Heart right ventricle (tissue), 16 donors: ENCODE measurements at regions not wholly inside any gene's neighbourhood (a gene's known extent, or its start where the extent isn't known, plus 50 kb on each side); places are given as distances from the start of the nearest gene placed in this dataset.

Experiments used
- ATAC-seq, 8 donors: fragments of 200-7000 bp; cut with Tn5 transposase; one replicate each; pipeline ENCODE4 v1.9.1; 2020; ENCODE audit warnings: mild to moderate bottlenecking in 8 of 8, moderate library complexity in 8 of 8, moderate number of reproducible peaks in 1 of 8
- DNase-seq, 2 donors: peaks; one replicate each; pipeline ENCODE4 v3.0.0-alpha.2; 2020
- H3K27ac ChIP-seq, 10 donors: fragments of 200-600 bp; sonication (generic) in 2 of 10; one replicate each; pipeline versions ENCODE4 v1.5.0 to v1.8.0; 2020 to 2022; ENCODE audit warnings: mild to moderate bottlenecking in 3 of 10
- H3K27me3 ChIP-seq, 7 donors: fragments of 200-600 bp; one replicate each; pipeline ENCODE4 v1.8.0; 2021 to 2022; ENCODE audit warnings: mild to moderate bottlenecking in 2 of 7
- H3K36me3 ChIP-seq, 9 donors: fragments of 200-600 bp; sonication (generic) in 1 of 9; one replicate each; pipeline versions ENCODE4 v1.5.0 to v1.8.0; 2020 to 2022; ENCODE audit warnings: mild to moderate bottlenecking in 2 of 9
- H3K4me1 ChIP-seq, 9 donors: fragments of 200-600 bp; sonication (generic) in 1 of 9; one replicate each; pipeline versions ENCODE4 v1.5.0 to v1.8.0; 2020 to 2022; ENCODE audit warnings: mild to moderate bottlenecking in 4 of 9
- H3K4me3 ChIP-seq, 10 donors: fragments of 200-600 bp; sonication (generic) in 2 of 10; one replicate each; pipeline versions ENCODE4 v1.5.0 to v1.8.0; 2020 to 2022; ENCODE audit warnings: mild to moderate bottlenecking in 7 of 10, moderate library complexity in 2 of 10
- H3K9me3 ChIP-seq, 11 donors: fragments of 200-600 bp in 10 of 11; sonication (generic) in 2 of 11; one replicate each; pipeline versions ENCODE4 v1.5.0 to v1.8.0; 2013 to 2022; ENCODE audit warnings: mild to moderate bottlenecking in 2 of 11, control low read depth in 1 of 11, moderate library complexity in 1 of 11
- CTCF ChIP-seq, 9 donors: fragments of 200-600 bp; sonication (generic) in 2 of 9; IDR thresholded peaks; one replicate each; pipeline versions ENCODE4 v1.5.0 to v1.8.0; 2021 to 2022; ENCODE audit warnings: antibody characterized with exemption in 9 of 9, mild to moderate bottlenecking in 5 of 9, moderate library complexity in 1 of 9
- WGBS, 2 donors: extraction: QIAGEN DNeasy Blood & Tissue Kit; methylation state at CpG; one replicate each; pipeline ENCODE4 v1.1.7; 2013; ENCODE audit warnings: inconsistent platforms in 1 of 2; 5-methylcytosine and 5-hydroxymethylcytosine counted together
- intact Hi-C, 10 donors: fragments of 100-400 bp; cut with DNase I; formaldehyde crosslinking; loops; one replicate each; pipeline versions ENCODE4 v1.11.1 to v1.14.2; 2022
- donor health status: Arrhythmogenic right ventricular cardiomyopathy.
- donor health status: ischemic (EF 13 %, LVEDD 7.1; RV severe dilation, severe dysfunction).
- donor health status: healthy with polysubstance abuse.
- donor health status: DM: no; HTN: yes; CAD: no.
- donor health status: DM: no; HTN: no; CAD: no.
- donor health status: ischemic (EF 25% LVEDD 6.9; RV normal size, moderate dysfunction).
- donor health status: ischemic (EF 25% LVEDD 5.7; RV mildly dilated, moderate dysfunction).
- donor health status: healthy.
- donor health status: DM: yes; HTN: yes; CAD: no.
- donor health status: Ischemic cardiomyopathy.
- donor health status: ischemic (EF 35%, LVEDD 5.7; RV mildly dilated, moderate dysfunction).
- donor health status: nonischemic (EF 11% LVEDD 7.7; RV severe dilation, severe dysfunction).
- donor health status: DM: yes; HTN: yes; CAD: no.
- donor health status: PGD.
- donor health status: ischemic (EF 29% LVEDD 5.4; RV normal size, mild dysfunction).
- donor health status: nonischemic (EF 23%, LVEDD 6.1; RV moderate dilation, normal function).

GRCh38 chr11:96783311-96783710 is 393.5 kb downstream of the JRKL start:
- Histone ChIP-seq H3K36me3 (no peaks in the 10 kb centered on the region), H3K9me3 (peaks cover 0 to 8% (median 0%) of the 10 kb centered on the region in 11 donors), H3K4me3 (no peak overlapping the region), H3K27me3 (no peaks in the 10 kb centered on the region), H3K4me1 (no peaks in the 10 kb centered on the region), H3K27ac (no peak overlapping the region)
- no peak for ATAC-seq
- intact Hi-C loops = loop anchor here in 1 of 10 donors (10.0 kb wide), 1 partner anchor 1521 kb away; no protein-coding TSS in a partner anchor
- WGBS, 2 donors = 78 to 84% methylated on average over 3 of the region's 3 CpGs
- DNase-seq = no peak
- no peak for TF ChIP-seq CTCF (IDR thresholded peaks at IDR 0.05)

- intact Hi-C loops = loop anchor here in 1 of 10 donors (10.0 kb wide), 1 partner anchor 1520 kb away; no protein-coding TSS in a partner anchor
- no peak for DNase-seq
These were observed 395.3 kb downstream of the JRKL start for GRCh38 chr11:96785073-96785472.

GRCh38 chr11:96794152-96794551 is 404.3 kb downstream of the JRKL start:
- intact Hi-C loops = loop anchor here in 2 of 10 donors (10.0 kb wide), 1 partner anchor 329 kb away; no protein-coding TSS in a partner anchor
- DNase-seq (no peak), ATAC-seq (no peak)
- WGBS, 2 donors = 90% methylated on average over 2 of the region's 2 CpGs
- H3K27me3 ChIP-seq = no peaks in the 10 kb centered on the region
- peaks cover 0 to 10% (median 0%) of the 10 kb centered on the region in 11 donors for H3K9me3 ChIP-seq
- H3K27ac ChIP-seq = no peak overlapping the region
- no peak for TF ChIP-seq CTCF (IDR thresholded peaks at IDR 0.05)
- H3K4me1 ChIP-seq = no peaks in the 10 kb centered on the region
- no peaks in the 10 kb centered on the region for H3K36me3 ChIP-seq
- no peak overlapping the region for H3K4me3 ChIP-seq

More at GRCh38 chr11:96785073-96785472, 395.3 kb downstream of the JRKL start:
- Histone ChIP-seq H3K9me3 (peaks cover 0 to 14% (median 0%) of the 10 kb centered on the region in 11 donors), H3K4me1 (no peaks in the 10 kb centered on the region), H3K27ac (no peak overlapping the region), H3K36me3 (no peaks in the 10 kb centered on the region), H3K27me3 (no peaks in the 10 kb centered on the region), H3K4me3 (no peak overlapping the region)
- ATAC-seq = no peak
- TF ChIP-seq CTCF (IDR thresholded peaks at IDR 0.05) = no peak
- 86% methylated on average over 4 of the region's 4 CpGs for WGBS, 2 donors

- no peak for TF ChIP-seq CTCF (IDR thresholded peaks at IDR 0.05)
- no peaks in the 10 kb centered on the region for H3K9me3 ChIP-seq
- WGBS, 2 donors = 34 to 53% methylated on average over 1 of the region's 1 CpG
- no peaks in the 10 kb centered on the region for H3K36me3 ChIP-seq
- peak in 7 of 8 donors; percentile 58 to 92 (median 83) for ATAC-seq
- no peak for DNase-seq
- intact Hi-C loops = loop anchor here in 2 of 10 donors (10.0 kb wide), 1 partner anchor 334 kb away; no protein-coding TSS in a partner anchor
- no peak overlapping the region for H3K4me3 ChIP-seq
- H3K27me3 ChIP-seq = no peaks in the 10 kb centered on the region
- H3K4me1 ChIP-seq = no peaks in the 10 kb centered on the region
- H3K27ac ChIP-seq = no peak overlapping the region
These were observed 408.6 kb downstream of the JRKL start for GRCh38 chr11:96798445-96798844.
